GM12878 (cell line): ENCODE measurements at regions not wholly inside any gene's neighbourhood (a gene's known extent, or its start where the extent isn't known, plus 50 kb on each side); places are given as distances from the start of the nearest gene placed in this dataset.
A peak's percentile ranks its signal among the peaks of the same experiment; 100 is the strongest.

Experiments
- ATAC-seq: fragments of 200-7000 bp; cut with Tn5 transposase; 3 replicates; pipeline ENCODE4 v1.9.1; 2020; ENCODE audit warnings: mild to moderate bottlenecking, moderate library complexity
- BruUV-seq: library from RNA; stranded (reverse); fragments of 400-500 nt; replicated peaks from 2 replicates; lab custom pipeline; 2021; lab: Mats Ljungman, UMichigan
- CTCF ChIA-PET: fragments of 300-600 bp; sonication (Branson Sonifier 250); formaldehyde crosslinking; extraction: SDS; loops from one replicate; lab custom pipeline; 2021; ENCODE audit warnings: inconsistent platforms; lab: Yijun Ruan, JAX
- POLR2A ChIA-PET: fragments of 350-600 bp; formaldehyde crosslinking; extraction: SDS; loops from one replicate; lab custom pipeline; 2021; ENCODE audit warnings: inconsistent platforms; lab: Charles Lee
- RAD21 ChIA-PET: fragments of 300-600 bp; sonication (Branson Sonifier 250); formaldehyde crosslinking; loops from one replicate; lab custom pipeline; 2023; ENCODE audit warnings: antibody characterized with exemption; ENCODE audit not compliant: unreplicated experiment; lab: Charles Lee
- SMC1A ChIA-PET: fragments of 300-600 bp; sonication (Branson Sonifier 250); formaldehyde crosslinking; loops from one replicate; lab custom pipeline; 2023; ENCODE audit not compliant: unreplicated experiment, uncharacterized antibody; lab: Charles Lee
- DNase-seq: peaks from one replicate; pipeline ENCODE4 v3.0.0-alpha.2; 2011; ENCODE audit warnings: low read depth, low spot score
- FAIRE-seq: peaks from 3 replicates; lab custom pipeline; 2011; peaks lifted over from hg19 to GRCh38; lab: Jason Lieb, UNC
- H2AFZ ChIP-seq: 2 replicates; pipeline ENCODE4 v1.6.0; 2011; ENCODE audit warnings: low read depth, low read length, control low read depth; ENCODE audit not compliant: control insufficient read depth
- H3K27ac ChIP-seq: 2 replicates; pipeline ENCODE4 v1.5.1; 2011; ENCODE audit warnings: control low read depth; ENCODE audit not compliant: control insufficient read depth, insufficient read depth
- H3K27me3 ChIP-seq, 2 experiments: replicated peaks in 1 of 2; 2 replicates each; pipeline versions ENCODE4 v1.6.0 to v1.6.1; 2011; ENCODE audit warnings: low read length in 1 of 2; ENCODE audit not compliant: control insufficient read depth in 2 of 2, insufficient read depth in 2 of 2
- H3K36me3 ChIP-seq, 2 experiments: 2 replicates each; pipeline ENCODE4 v1.5.1; 2011; ENCODE audit warnings: low read length in 1 of 2; ENCODE audit not compliant: control insufficient read depth in 2 of 2, insufficient read depth in 2 of 2
- H3K4me1 ChIP-seq: 2 replicates; pipeline ENCODE4 v1.6.1; 2011; ENCODE audit warnings: mild to moderate bottlenecking, low read length, moderate library complexity, mixed read lengths; ENCODE audit not compliant: control insufficient read depth, insufficient read depth
- H3K4me2 ChIP-seq: 2 replicates; pipeline ENCODE4 v1.6.0; 2011; ENCODE audit warnings: control low read depth; ENCODE audit not compliant: control insufficient read depth, insufficient read depth
- H3K4me3 ChIP-seq: fragments of 200-600 bp; sonication (generic); 2 replicates; pipeline ENCODE4 v1.5.1; 2016
- H3K79me2 ChIP-seq: 2 replicates; pipeline ENCODE4 v1.6.0; 2011; ENCODE audit warnings: low read length; ENCODE audit not compliant: control insufficient read depth, insufficient read depth
- H3K9ac ChIP-seq: 2 replicates; pipeline ENCODE4 v1.8.0; 2011; ENCODE audit warnings: low read length, control low read depth, mixed read lengths; ENCODE audit not compliant: control insufficient read depth, insufficient read depth
- H3K9me3 ChIP-seq: replicated peaks from 3 replicates; pipeline ENCODE4 v1.5.1; 2011; ENCODE audit warnings: mild to moderate bottlenecking, low read length; ENCODE audit not compliant: control insufficient read depth, insufficient read depth
- H4K20me1 ChIP-seq: 2 replicates; pipeline ENCODE4 v1.6.0; 2011; ENCODE audit not compliant: control insufficient read depth, insufficient read depth
- BACH1 ChIP-seq: fragments of 450-650 bp; IDR thresholded peaks from 2 replicates; pipeline ENCODE4 v1.6.1; 2017; ENCODE audit warnings: mild to moderate bottlenecking, borderline replicate concordance
- CBFB ChIP-seq: IDR thresholded peaks from 2 replicates; pipeline ENCODE4 v1.6.1; 2016; ENCODE audit warnings: antibody characterized with exemption, low read depth
- CREM ChIP-seq: IDR thresholded peaks from 2 replicates; pipeline ENCODE4 v1.6.1; 2014; ENCODE audit warnings: antibody characterized with exemption, low read depth
- DPF2 ChIP-seq: fragments of 450-650 bp; IDR thresholded peaks from 2 replicates; pipeline ENCODE4 v1.6.1; 2017; ENCODE audit warnings: mild to moderate bottlenecking
- ESRRA ChIP-seq: IDR thresholded peaks from 2 replicates; pipeline ENCODE4 v1.6.1; 2012; ENCODE audit warnings: mild to moderate bottlenecking, low read length, improper control_type of control experiment
- FOXM1 ChIP-seq: IDR thresholded peaks from 2 replicates; pipeline ENCODE4 v1.6.1; 2012; ENCODE audit warnings: low read depth, mild to moderate bottlenecking, inconsistent platforms, low read length, moderate library complexity
- HDGF ChIP-seq: fragments of 450-650 bp; IDR thresholded peaks from 2 replicates; pipeline ENCODE4 v1.6.1; 2016; ENCODE audit warnings: antibody characterized with exemption
- IRF4 ChIP-seq: IDR thresholded peaks from 2 replicates; pipeline ENCODE4 v1.6.1; 2011; ENCODE audit warnings: low read depth, low read length
- NFYA ChIP-seq: IDR thresholded peaks from 2 replicates; pipeline ENCODE4 v1.6.1; 2011; ENCODE audit warnings: low read depth, mild to moderate bottlenecking, low read length, improper control_type of control experiment, borderline replicate concordance
- SIN3A ChIP-seq: IDR thresholded peaks from 2 replicates; pipeline ENCODE4 v1.6.1; 2012; ENCODE audit warnings: low read depth, low read length, improper control_type of control experiment
- SKIL ChIP-seq: fragments of 450-650 bp; IDR thresholded peaks from 2 replicates; pipeline ENCODE4 v1.6.1; 2017; ENCODE audit warnings: mild to moderate bottlenecking, low read depth, inconsistent platforms; ENCODE audit not compliant: poor library complexity, severe bottlenecking
- STAT1 ChIP-seq: fragments of 450-650 bp; conservative IDR thresholded peaks from 2 replicates; pipeline ENCODE4 v1.6.1; 2014; ENCODE audit warnings: antibody characterized with exemption, mild to moderate bottlenecking
- TCF7 ChIP-seq: IDR thresholded peaks from 2 replicates; pipeline ENCODE4 v1.6.1; 2014; ENCODE audit warnings: antibody characterized with exemption, borderline replicate concordance
- WRNIP1 ChIP-seq: IDR thresholded peaks from 2 replicates; pipeline ENCODE4 v1.6.1; 2011; ENCODE audit warnings: low read depth, low read length, improper control_type of control experiment, borderline replicate concordance
- ZBED1 ChIP-seq: IDR thresholded peaks from 2 replicates; pipeline ENCODE4 v1.6.1; 2016; ENCODE audit warnings: borderline replicate concordance
- ZBTB11 ChIP-seq: fragments of 450-650 bp; formaldehyde crosslinking; IDR thresholded peaks from 2 replicates; pipeline ENCODE4 v1.5.0; 2022; ENCODE audit warnings: mild to moderate bottlenecking, missing genetic modification characterization
- ZZZ3 ChIP-seq: IDR thresholded peaks from 2 replicates; pipeline ENCODE4 v1.6.1; 2011; ENCODE audit warnings: low read depth; ENCODE audit not compliant: control insufficient read depth, insufficient read length
- WGBS: methylation state at CpG from one replicate; pipeline ENCODE4 v1.1.6; 2016; ENCODE audit warnings: low lambda C conversion rate; ENCODE audit not compliant: insufficient replicate concordance, insufficient coverage; ENCODE audit errors: missing lambda C conversion rate; 5-methylcytosine and 5-hydroxymethylcytosine counted together
- in situ Hi-C: fragments of 300-500 bp; cut with MboI; formaldehyde crosslinking; loops from 9 replicates; pipeline ENCODE4 v1.14.3; 2018; ENCODE audit warnings: mixed read lengths
- intact Hi-C: fragments of 100-400 bp; cut with micrococcal nuclease; formaldehyde crosslinking; loops from one replicate; pipeline ENCODE4 v1.14.2; 2022; ENCODE audit not compliant: unreplicated experiment
- TF ChIP-seq, protein P1 (sequence below): fragments of 450-650 bp; IDR thresholded peaks from 2 replicates; pipeline ENCODE4 v1.6.1; 2018; ENCODE audit warnings: mild to moderate bottlenecking, low read depth, moderate library complexity; ENCODE audit not compliant: partially characterized antibody

GRCh38 chrX:109301177-109301576, 180.7 kb downstream of the GUCY2F start:
- Histone ChIP-seq H3K9me3 (no peaks in the 10 kb centered on the region; the same call in 2 of the 3 replicates), H3K9ac (no peak overlapping the region), H2AFZ (no peak overlapping the region), H3K4me3 (no peak overlapping the region), H3K4me2 (no peak overlapping the region), H3K4me1 (no peaks in the 10 kb centered on the region), H3K27me3 (no peaks in the 10 kb centered on the region), H3K79me2 (no peaks in the 10 kb centered on the region), H3K27ac (no peak overlapping the region), H3K36me3 (no peaks in the 10 kb centered on the region), H4K20me1 (no peaks in the 10 kb centered on the region)
- WGBS: 19% methylated on average over 2 of the region's 2 CpGs
- intact Hi-C loops (no loop called here), in situ Hi-C loops (no loop called here)
- ATAC-seq: peak; percentile 31; the same call in 1 of the 3 replicates
- ChIA-PET RAD21 (interaction anchor here (1.4 to 2.3 kb wide), 4 partner anchors 30 to 83 kb away, joined by 3 to 8 read pairs (median 4); no protein-coding TSS in a partner anchor), CTCF (interaction anchor here (0.6 to 1.3 kb wide), 4 partner anchors 9 to 252 kb away, joined by 3 to 4 read pairs (median 3); no protein-coding TSS in a partner anchor), SMC1A (interaction anchor here (0.8 to 2.2 kb wide), 11 partner anchors 11 to 116 kb away, joined by 3 to 11 read pairs (median 3); no protein-coding TSS in a partner anchor), POLR2A (interaction anchor here (0.9 to 1.1 kb wide), 3 partner anchors 17 to 72 kb away, joined by 3 to 4 read pairs (median 3); no protein-coding TSS in a partner anchor)
- DNase-seq: no peak
- BruUV-seq: no TSS peak
- no peak for FAIRE-seq
- no peak for TF ChIP-seq IRF4
- no peak for TF ChIP-seq WRNIP1
- no peak for TF ChIP-seq STAT1
- no peak for TF ChIP-seq CBFB
- TF ChIP-seq NFYA: no peak
- no peak for TF ChIP-seq DPF2
- TF ChIP-seq FOXM1: no peak
- no peak for TF ChIP-seq ESRRA
- TF ChIP-seq, protein P1, sequence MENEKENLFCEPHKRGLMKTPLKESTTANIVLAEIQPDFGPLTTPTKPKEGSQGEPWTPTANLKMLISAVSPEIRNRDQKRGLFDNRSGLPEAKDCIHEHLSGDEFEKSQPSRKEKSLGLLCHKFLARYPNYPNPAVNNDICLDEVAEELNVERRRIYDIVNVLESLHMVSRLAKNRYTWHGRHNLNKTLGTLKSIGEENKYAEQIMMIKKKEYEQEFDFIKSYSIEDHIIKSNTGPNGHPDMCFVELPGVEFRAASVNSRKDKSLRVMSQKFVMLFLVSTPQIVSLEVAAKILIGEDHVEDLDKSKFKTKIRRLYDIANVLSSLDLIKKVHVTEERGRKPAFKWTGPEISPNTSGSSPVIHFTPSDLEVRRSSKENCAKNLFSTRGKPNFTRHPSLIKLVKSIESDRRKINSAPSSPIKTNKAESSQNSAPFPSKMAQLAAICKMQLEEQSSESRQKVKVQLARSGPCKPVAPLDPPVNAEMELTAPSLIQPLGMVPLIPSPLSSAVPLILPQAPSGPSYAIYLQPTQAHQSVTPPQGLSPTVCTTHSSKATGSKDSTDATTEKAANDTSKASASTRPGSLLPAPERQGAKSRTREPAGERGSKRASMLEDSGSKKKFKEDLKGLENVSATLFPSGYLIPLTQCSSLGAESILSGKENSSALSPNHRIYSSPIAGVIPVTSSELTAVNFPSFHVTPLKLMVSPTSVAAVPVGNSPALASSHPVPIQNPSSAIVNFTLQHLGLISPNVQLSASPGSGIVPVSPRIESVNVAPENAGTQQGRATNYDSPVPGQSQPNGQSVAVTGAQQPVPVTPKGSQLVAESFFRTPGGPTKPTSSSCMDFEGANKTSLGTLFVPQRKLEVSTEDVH: no peak
- no peak for TF ChIP-seq ZBTB11 (CRISPR knock-in tag)
- no peak for TF ChIP-seq SKIL
- TF ChIP-seq HDGF: no peak
- TF ChIP-seq ZZZ3: no peak
- no peak for TF ChIP-seq SIN3A
- no peak for TF ChIP-seq CREM
- no peak for TF ChIP-seq BACH1
- TF ChIP-seq TCF7: no peak
- no peak for TF ChIP-seq ZBED1
